ENCODE measurements at regions not wholly inside any gene's neighbourhood (a gene's known extent, or its start where the extent isn't known, plus 50 kb on each side); places are given as distances from the start of the nearest gene placed in this dataset.

GRCh38 chr3:72266016-72266370 lies 481.0 kb upstream of the PROK2 start:
- H3K9me3 Mint-ChIP-seq (ENCODE audit: unreplicated experiment), result no peaks in the 10 kb centered on the region
- no peak overlapping the region for H3K4me3 Mint-ChIP-seq (ENCODE audit: unreplicated experiment)
- H3K27ac Mint-ChIP-seq (ENCODE audit: low read depth, unreplicated experiment), result no peak overlapping the region
- TF ChIP-seq CTCF (IDR thresholded peaks at IDR 0.05; ENCODE audit: unreplicated experiment), result no peak
- H3K36me3 Mint-ChIP-seq (ENCODE audit: insufficient read depth, unreplicated experiment), result no peaks in the 10 kb centered on the region
- no TSS peak for BruUV-seq (replicated peaks)
- peaks cover 28% of the 10 kb centered on the region for H3K27me3 Mint-ChIP-seq (ENCODE audit: insufficient read depth, unreplicated experiment)
- DNase-seq (ENCODE audit: unreplicated experiment), result no peak
- POLR2A ChIA-PET, result no interaction called here
- H3K4me1 Mint-ChIP-seq (ENCODE audit: insufficient read depth, unreplicated experiment), result peaks cover 34% of the 10 kb centered on the region
- CTCF ChIA-PET, result interaction anchor here (0.5 to 2.3 kb wide), 23 partner anchors 9 to 553 kb away, joined by 3 to 9 read pairs (median 3); no protein-coding TSS in a partner anchor
- intact Hi-C loops (cut with micrococcal nuclease), result no loop called here

- peak; percentile 41 for TF ChIP-seq CTCF (IDR thresholded peaks at IDR 0.05; ENCODE audit: unreplicated experiment)
- Mint-ChIP-seq H3K27me3 (ENCODE audit: insufficient read depth, unreplicated experiment) (peaks cover 34% of the 10 kb centered on the region), H3K27ac (ENCODE audit: low read depth, unreplicated experiment) (no peak overlapping the region), H3K4me1 (ENCODE audit: insufficient read depth, unreplicated experiment) (peaks cover 32% of the 10 kb centered on the region), H3K36me3 (ENCODE audit: insufficient read depth, unreplicated experiment) (no peaks in the 10 kb centered on the region), H3K4me3 (ENCODE audit: unreplicated experiment) (no peak overlapping the region), H3K9me3 (ENCODE audit: unreplicated experiment) (no peaks in the 10 kb centered on the region)
- CTCF ChIA-PET, result interaction anchor here (0.5 to 2.3 kb wide), 28 partner anchors 9 to 551 kb away, joined by 3 to 9 read pairs (median 4); no protein-coding TSS in a partner anchor
- POLR2A ChIA-PET, result interaction anchor here (0.6 kb wide), 1 partner anchor 383 kb away, joined by 3 read pairs; no protein-coding TSS in a partner anchor
- intact Hi-C loops (cut with micrococcal nuclease), result loop anchor here (1.0 kb wide), 2 partner anchors 310 to 390 kb away; no protein-coding TSS in a partner anchor
- no TSS peak for BruUV-seq (replicated peaks)
- DNase-seq (ENCODE audit: unreplicated experiment), result peak; percentile 36
Measured at GRCh38 chr3:72265256-72266015, 480.5 kb upstream of the PROK2 start.

DNA sequence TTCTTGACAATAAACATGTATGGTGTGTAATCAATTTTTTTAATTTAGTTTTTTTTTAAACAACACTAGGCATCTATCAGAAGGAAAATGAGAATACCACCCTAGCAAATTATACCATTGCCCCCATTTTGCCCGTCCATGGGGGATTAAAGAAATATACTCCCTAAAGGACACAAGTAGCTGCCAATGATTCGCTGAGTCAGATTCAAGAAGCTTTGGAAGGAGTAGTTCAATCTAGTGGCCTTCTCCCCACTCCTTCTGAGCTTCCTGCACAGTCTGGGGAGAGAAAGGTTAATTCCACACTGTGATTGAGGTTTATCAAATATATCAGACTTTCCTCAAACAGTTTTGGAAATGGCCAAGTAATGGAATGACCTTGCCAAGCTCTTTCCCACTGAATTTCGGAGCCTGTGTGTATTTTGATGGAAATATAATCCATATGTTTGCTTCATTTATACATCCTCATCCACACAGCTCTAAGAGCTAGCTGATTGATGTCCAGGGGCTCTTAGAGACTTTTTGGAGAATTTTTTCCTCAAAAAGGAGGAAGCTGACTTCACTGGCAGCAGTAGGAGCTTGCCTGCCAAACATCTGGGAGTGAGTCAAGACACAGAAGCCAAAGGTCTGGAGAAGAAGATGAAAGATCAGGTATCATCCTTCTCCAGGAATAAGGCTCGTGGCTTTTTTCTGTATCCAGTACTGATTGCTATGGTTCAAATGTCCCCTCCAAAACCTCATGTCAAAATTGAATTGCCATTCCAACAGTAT lies 478.5 kb upstream of the PROK2 start:
- H3K27me3 Mint-ChIP-seq (ENCODE audit: insufficient read depth, unreplicated experiment), result peaks cover 49% of the 10 kb centered on the region
- ChIA-PET POLR2A (no interaction called here), CTCF (interaction anchor here (0.5 to 2.2 kb wide), 4 partner anchors 78 to 388 kb away, joined by 3 to 6 read pairs (median 4); no protein-coding TSS in a partner anchor)
- no peaks in the 10 kb centered on the region for H3K36me3 Mint-ChIP-seq (ENCODE audit: insufficient read depth, unreplicated experiment)
- BruUV-seq (replicated peaks), result no TSS peak
- DNase-seq (ENCODE audit: unreplicated experiment), result no peak
- H3K9me3 Mint-ChIP-seq (ENCODE audit: unreplicated experiment), result no peaks in the 10 kb centered on the region
- TF ChIP-seq CTCF (IDR thresholded peaks at IDR 0.05; ENCODE audit: unreplicated experiment), result no peak
- no peak overlapping the region for H3K27ac Mint-ChIP-seq (ENCODE audit: low read depth, unreplicated experiment)
- H3K4me1 Mint-ChIP-seq (ENCODE audit: insufficient read depth, unreplicated experiment), result peaks cover 25% of the 10 kb centered on the region
- no peak overlapping the region for H3K4me3 Mint-ChIP-seq (ENCODE audit: unreplicated experiment)
- intact Hi-C loops (cut with micrococcal nuclease), result no loop called here

- Mint-ChIP-seq H3K27me3 (ENCODE audit: insufficient read depth, unreplicated experiment) (peaks cover 55% of the 10 kb centered on the region), H3K27ac (ENCODE audit: low read depth, unreplicated experiment) (no peak overlapping the region), H3K9me3 (ENCODE audit: unreplicated experiment) (no peaks in the 10 kb centered on the region), H3K4me3 (ENCODE audit: unreplicated experiment) (no peak overlapping the region), H3K36me3 (ENCODE audit: insufficient read depth, unreplicated experiment) (no peaks in the 10 kb centered on the region), H3K4me1 (ENCODE audit: insufficient read depth, unreplicated experiment) (peaks cover 22% of the 10 kb centered on the region)
- DNase-seq (ENCODE audit: unreplicated experiment), result no peak
- no TSS peak for BruUV-seq (replicated peaks)
- ChIA-PET POLR2A (no interaction called here), CTCF (interaction anchor here (1.0 kb wide), 1 partner anchor 223 kb away, joined by 3 read pairs; no protein-coding TSS in a partner anchor)
- TF ChIP-seq CTCF (IDR thresholded peaks at IDR 0.05; ENCODE audit: unreplicated experiment), result no peak
- intact Hi-C loops (cut with micrococcal nuclease), result no loop called here
Measured at GRCh38 chr3:72262736-72263135, 477.8 kb upstream of the PROK2 start.

Data from MCF 10A (cell line).